ENCODE measurements at regions not wholly inside any gene's neighbourhood (a gene's known extent, or its start where the extent isn't known, plus 50 kb on each side); places are given as distances from the start of the nearest gene placed in this dataset.

GRCh38 chr9:25350011-25350410, 328.2 kb downstream of the TUSC1 start:
- TF ChIP-seq CTCF (tag by site-specific recombination; IDR thresholded peaks at IDR 0.05): no peak
- no peak for TF ChIP-seq TCF7L2 (IDR thresholded peaks at IDR 0.05; ENCODE audit: borderline replicate concordance, low read depth, low read length)
- TF ChIP-seq ZNF513 (tag by site-specific recombination; IDR thresholded peaks at IDR 0.05): no peak
- no peak for TF ChIP-seq ZNF629 (tag by site-specific recombination; IDR thresholded peaks at IDR 0.05)
- no peak for TF ChIP-seq ZNF223 (tag by site-specific recombination; IDR thresholded peaks at IDR 0.05)
- TF ChIP-seq KLF9 (tag by site-specific recombination; IDR thresholded peaks at IDR 0.05; ENCODE audit: low read depth): no peak
- TF ChIP-seq, protein P1, sequence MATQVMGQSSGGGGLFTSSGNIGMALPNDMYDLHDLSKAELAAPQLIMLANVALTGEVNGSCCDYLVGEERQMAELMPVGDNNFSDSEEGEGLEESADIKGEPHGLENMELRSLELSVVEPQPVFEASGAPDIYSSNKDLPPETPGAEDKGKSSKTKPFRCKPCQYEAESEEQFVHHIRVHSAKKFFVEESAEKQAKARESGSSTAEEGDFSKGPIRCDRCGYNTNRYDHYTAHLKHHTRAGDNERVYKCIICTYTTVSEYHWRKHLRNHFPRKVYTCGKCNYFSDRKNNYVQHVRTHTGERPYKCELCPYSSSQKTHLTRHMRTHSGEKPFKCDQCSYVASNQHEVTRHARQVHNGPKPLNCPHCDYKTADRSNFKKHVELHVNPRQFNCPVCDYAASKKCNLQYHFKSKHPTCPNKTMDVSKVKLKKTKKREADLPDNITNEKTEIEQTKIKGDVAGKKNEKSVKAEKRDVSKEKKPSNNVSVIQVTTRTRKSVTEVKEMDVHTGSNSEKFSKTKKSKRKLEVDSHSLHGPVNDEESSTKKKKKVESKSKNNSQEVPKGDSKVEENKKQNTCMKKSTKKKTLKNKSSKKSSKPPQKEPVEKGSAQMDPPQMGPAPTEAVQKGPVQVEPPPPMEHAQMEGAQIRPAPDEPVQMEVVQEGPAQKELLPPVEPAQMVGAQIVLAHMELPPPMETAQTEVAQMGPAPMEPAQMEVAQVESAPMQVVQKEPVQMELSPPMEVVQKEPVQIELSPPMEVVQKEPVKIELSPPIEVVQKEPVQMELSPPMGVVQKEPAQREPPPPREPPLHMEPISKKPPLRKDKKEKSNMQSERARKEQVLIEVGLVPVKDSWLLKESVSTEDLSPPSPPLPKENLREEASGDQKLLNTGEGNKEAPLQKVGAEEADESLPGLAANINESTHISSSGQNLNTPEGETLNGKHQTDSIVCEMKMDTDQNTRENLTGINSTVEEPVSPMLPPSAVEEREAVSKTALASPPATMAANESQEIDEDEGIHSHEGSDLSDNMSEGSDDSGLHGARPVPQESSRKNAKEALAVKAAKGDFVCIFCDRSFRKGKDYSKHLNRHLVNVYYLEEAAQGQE (tag by site-specific recombination; IDR thresholded peaks at IDR 0.05): no peak
- no peak for TF ChIP-seq ZNF571 (tag by site-specific recombination; IDR thresholded peaks at IDR 0.05)
- no peak for TF ChIP-seq TRIM28 (IDR thresholded peaks at IDR 0.05; ENCODE audit: borderline replicate concordance, low read length)
- TF ChIP-seq ZNF777 (tag by site-specific recombination; IDR thresholded peaks at IDR 0.05; ENCODE audit: borderline replicate concordance): no peak
- TF ChIP-seq ZEB2 (tag by site-specific recombination; IDR thresholded peaks at IDR 0.05): no peak

Data from HEK293 (cell line).